GM23338 (cell line): ENCODE measurements at regions not wholly inside any gene's neighbourhood (a gene's known extent, or its start where the extent isn't known, plus 50 kb on each side); places are given as distances from the start of the nearest gene placed in this dataset.

Source experiments
- ATAC-seq: fragments of 200-7000 bp; cut with Tn5 transposase; 3 replicates; pipeline ENCODE4 v1.9.1; 2020
- DNase-seq: peaks from one replicate; pipeline ENCODE4 v3.0.0-alpha.2; 2015; ENCODE audit warnings: low spot score
- H2AFZ ChIP-seq: fragments of 200-600 bp; sonication (generic); 2 replicates; pipeline ENCODE4 v1.8.0; 2016; ENCODE audit warnings: antibody characterized with exemption, mild to moderate bottlenecking, moderate library complexity
- H3F3A ChIP-seq: fragments of 200-600 bp; sonication (generic); replicated peaks from 2 replicates; pipeline ENCODE4 v1.8.0; 2017; ENCODE audit warnings: antibody characterized with exemption, mixed run types, low read depth
- H3K27ac ChIP-seq: fragments of 200-600 bp; sonication (generic); 2 replicates; pipeline ENCODE4 v1.6.1; 2016; ENCODE audit warnings: low read depth
- H3K27me3 ChIP-seq: fragments of 200-600 bp; sonication (generic); 2 replicates; pipeline ENCODE4 v1.8.0; 2016; ENCODE audit warnings: mild to moderate bottlenecking, mixed run types, moderate library complexity; ENCODE audit not compliant: insufficient read depth
- H3K36me3 ChIP-seq: fragments of 200-600 bp; sonication (generic); 2 replicates; pipeline ENCODE4 v1.8.0; 2016; ENCODE audit warnings: mild to moderate bottlenecking; ENCODE audit not compliant: insufficient read depth
- H3K4me1 ChIP-seq: fragments of 200-600 bp; sonication (generic); 2 replicates; pipeline ENCODE4 v1.8.0; 2016; ENCODE audit warnings: mild to moderate bottlenecking, moderate library complexity; ENCODE audit not compliant: insufficient read depth
- H3K4me2 ChIP-seq: fragments of 200-600 bp; sonication (generic); 2 replicates; pipeline ENCODE4 v1.7.1; 2017; ENCODE audit warnings: mixed run types
- H3K4me3 ChIP-seq: fragments of 200-600 bp; sonication (generic); 2 replicates; pipeline ENCODE4 v1.6.1; 2016; ENCODE audit warnings: mixed run types
- H3K79me2 ChIP-seq: fragments of 200-600 bp; sonication (generic); replicated peaks from 2 replicates; pipeline ENCODE4 v1.8.0; 2017; ENCODE audit warnings: mild to moderate bottlenecking; ENCODE audit not compliant: insufficient read depth
- H3K9me2 ChIP-seq: fragments of 200-600 bp; sonication (generic); 2 replicates; pipeline ENCODE4 v1.8.0; 2017; ENCODE audit not compliant: insufficient read depth
- H4K20me1 ChIP-seq: fragments of 200-600 bp; sonication (generic); replicated peaks from 2 replicates; pipeline ENCODE4 v1.8.0; 2017; ENCODE audit warnings: mild to moderate bottlenecking; ENCODE audit not compliant: insufficient read depth
- H3K27ac Mint-ChIP-seq: 2 replicates; pipeline ENCODE4 v1.8.0; 2020; ENCODE audit warnings: inconsistent platforms, mild to moderate bottlenecking, moderate library complexity, mixed read lengths
- H3K27me3 Mint-ChIP-seq: 3 replicates; pipeline ENCODE4 v1.8.0; 2022; ENCODE audit warnings: low read depth, mild to moderate bottlenecking, moderate library complexity, mixed read lengths, inconsistent platforms; ENCODE audit not compliant: insufficient read depth, poor library complexity
- H3K36me3 Mint-ChIP-seq: 3 replicates; pipeline ENCODE4 v1.8.0; 2021; ENCODE audit warnings: low read depth, mild to moderate bottlenecking, inconsistent platforms, moderate library complexity, mixed read lengths
- H3K4me1 Mint-ChIP-seq: 3 replicates; pipeline ENCODE4 v1.8.0; 2020; ENCODE audit warnings: mild to moderate bottlenecking, inconsistent platforms, mixed read lengths
- H3K4me3 Mint-ChIP-seq: 3 replicates; pipeline ENCODE4 v1.8.0; 2021; ENCODE audit warnings: moderate library complexity, mild to moderate bottlenecking, inconsistent platforms, mixed read lengths
- H3K9me3 Mint-ChIP-seq: 3 replicates; pipeline ENCODE4 v1.8.0; 2020; ENCODE audit warnings: moderate library complexity, mild to moderate bottlenecking, inconsistent platforms, mixed read lengths
- EZH2 ChIP-seq: fragments of 200-600 bp; sonication (generic); IDR thresholded peaks from one replicate; pipeline ENCODE4 v1.8.0; 2017; ENCODE audit warnings: antibody characterized with exemption, mild to moderate bottlenecking, low read depth; ENCODE audit not compliant: unreplicated experiment
- EZH2phosphoT487 ChIP-seq: fragments of 200-600 bp; sonication (generic); IDR thresholded peaks from one replicate; pipeline ENCODE4 v1.8.1; 2018; ENCODE audit warnings: antibody characterized with exemption; ENCODE audit not compliant: unreplicated experiment
- TF ChIP-seq, protein P1 (sequence below), 2 experiments: fragments of 200-600 bp in 1 of 2; sonication (generic) in 1 of 2; conservative IDR thresholded peaks; 2 replicates each; pipeline versions ENCODE4 v1.5.1 to v1.6.1; 2016 to 2017; ENCODE audit warnings: antibody characterized with exemption in 2 of 2, low read depth in 2 of 2, mild to moderate bottlenecking in 2 of 2, moderate library complexity in 1 of 2
- TF ChIP-seq, protein P2 (sequence below): fragments of 250-450 bp; sonication (Bioruptor Pico); IDR thresholded peaks from 2 replicates; pipeline ENCODE4 v1.5.0; 2020; ENCODE audit warnings: mild to moderate bottlenecking, moderate library complexity

GRCh38 chr10:62981096-62981495 is 152.0 kb upstream of the NRBF2 start:
- Histone ChIP-seq H3K9me2 (peaks cover 25% of the 10 kb centered on the region), H3K4me2 (no peak overlapping the region), H3K4me1 (no peaks in the 10 kb centered on the region; the same call in 1 of the 2 replicates), H4K20me1 (no peaks in the 10 kb centered on the region), H3K4me3 (no peak overlapping the region), H3K36me3 (no peaks in the 10 kb centered on the region), H3K79me2 (no peaks in the 10 kb centered on the region), H3K27me3 (no peaks in the 10 kb centered on the region), H3F3A (no peaks in the 10 kb centered on the region), H2AFZ (no peak overlapping the region), H3K27ac (no peak overlapping the region)
- Mint-ChIP-seq H3K27ac (no peak overlapping the region), H3K4me3 (no peak overlapping the region), H3K9me3 (peaks cover 12% of the 10 kb centered on the region; the same call in 1 of the 3 replicates), H3K4me1 (peaks cover 16% of the 10 kb centered on the region), H3K27me3 (peaks cover 3% of the 10 kb centered on the region), H3K36me3 (no peaks in the 10 kb centered on the region)
- ATAC-seq (no peak), DNase-seq (no peak)
- TF ChIP-seq EZH2 (no peak), EZH2phosphoT487 (no peak)

- no peak for ATAC-seq
These were observed 152.4 kb upstream of the NRBF2 start for GRCh38 chr10:62980687-62981086.

More at GRCh38 chr10:62980687-62981086, 152.4 kb upstream of the NRBF2 start:
- Histone ChIP-seq H3K79me2 (no peaks in the 10 kb centered on the region), H3K27ac (no peak overlapping the region), H3F3A (no peaks in the 10 kb centered on the region), H3K4me1 (no peaks in the 10 kb centered on the region; the same call in 1 of the 2 replicates), H3K9me2 (peaks cover 25% of the 10 kb centered on the region), H3K4me3 (no peak overlapping the region), H3K27me3 (no peaks in the 10 kb centered on the region), H2AFZ (0 out of 2 replicates have a peak overlapping the region, but pooled peaks have one; percentile 16), H3K4me2 (no peak overlapping the region), H3K36me3 (no peaks in the 10 kb centered on the region), H4K20me1 (no peaks in the 10 kb centered on the region)
- TF ChIP-seq, protein P1, sequence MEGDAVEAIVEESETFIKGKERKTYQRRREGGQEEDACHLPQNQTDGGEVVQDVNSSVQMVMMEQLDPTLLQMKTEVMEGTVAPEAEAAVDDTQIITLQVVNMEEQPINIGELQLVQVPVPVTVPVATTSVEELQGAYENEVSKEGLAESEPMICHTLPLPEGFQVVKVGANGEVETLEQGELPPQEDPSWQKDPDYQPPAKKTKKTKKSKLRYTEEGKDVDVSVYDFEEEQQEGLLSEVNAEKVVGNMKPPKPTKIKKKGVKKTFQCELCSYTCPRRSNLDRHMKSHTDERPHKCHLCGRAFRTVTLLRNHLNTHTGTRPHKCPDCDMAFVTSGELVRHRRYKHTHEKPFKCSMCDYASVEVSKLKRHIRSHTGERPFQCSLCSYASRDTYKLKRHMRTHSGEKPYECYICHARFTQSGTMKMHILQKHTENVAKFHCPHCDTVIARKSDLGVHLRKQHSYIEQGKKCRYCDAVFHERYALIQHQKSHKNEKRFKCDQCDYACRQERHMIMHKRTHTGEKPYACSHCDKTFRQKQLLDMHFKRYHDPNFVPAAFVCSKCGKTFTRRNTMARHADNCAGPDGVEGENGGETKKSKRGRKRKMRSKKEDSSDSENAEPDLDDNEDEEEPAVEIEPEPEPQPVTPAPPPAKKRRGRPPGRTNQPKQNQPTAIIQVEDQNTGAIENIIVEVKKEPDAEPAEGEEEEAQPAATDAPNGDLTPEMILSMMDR (conservative IDR thresholded peaks at IDR 0.05; ENCODE audit: low read depth in 2 of 2): no peak
- TF ChIP-seq, protein P2, sequence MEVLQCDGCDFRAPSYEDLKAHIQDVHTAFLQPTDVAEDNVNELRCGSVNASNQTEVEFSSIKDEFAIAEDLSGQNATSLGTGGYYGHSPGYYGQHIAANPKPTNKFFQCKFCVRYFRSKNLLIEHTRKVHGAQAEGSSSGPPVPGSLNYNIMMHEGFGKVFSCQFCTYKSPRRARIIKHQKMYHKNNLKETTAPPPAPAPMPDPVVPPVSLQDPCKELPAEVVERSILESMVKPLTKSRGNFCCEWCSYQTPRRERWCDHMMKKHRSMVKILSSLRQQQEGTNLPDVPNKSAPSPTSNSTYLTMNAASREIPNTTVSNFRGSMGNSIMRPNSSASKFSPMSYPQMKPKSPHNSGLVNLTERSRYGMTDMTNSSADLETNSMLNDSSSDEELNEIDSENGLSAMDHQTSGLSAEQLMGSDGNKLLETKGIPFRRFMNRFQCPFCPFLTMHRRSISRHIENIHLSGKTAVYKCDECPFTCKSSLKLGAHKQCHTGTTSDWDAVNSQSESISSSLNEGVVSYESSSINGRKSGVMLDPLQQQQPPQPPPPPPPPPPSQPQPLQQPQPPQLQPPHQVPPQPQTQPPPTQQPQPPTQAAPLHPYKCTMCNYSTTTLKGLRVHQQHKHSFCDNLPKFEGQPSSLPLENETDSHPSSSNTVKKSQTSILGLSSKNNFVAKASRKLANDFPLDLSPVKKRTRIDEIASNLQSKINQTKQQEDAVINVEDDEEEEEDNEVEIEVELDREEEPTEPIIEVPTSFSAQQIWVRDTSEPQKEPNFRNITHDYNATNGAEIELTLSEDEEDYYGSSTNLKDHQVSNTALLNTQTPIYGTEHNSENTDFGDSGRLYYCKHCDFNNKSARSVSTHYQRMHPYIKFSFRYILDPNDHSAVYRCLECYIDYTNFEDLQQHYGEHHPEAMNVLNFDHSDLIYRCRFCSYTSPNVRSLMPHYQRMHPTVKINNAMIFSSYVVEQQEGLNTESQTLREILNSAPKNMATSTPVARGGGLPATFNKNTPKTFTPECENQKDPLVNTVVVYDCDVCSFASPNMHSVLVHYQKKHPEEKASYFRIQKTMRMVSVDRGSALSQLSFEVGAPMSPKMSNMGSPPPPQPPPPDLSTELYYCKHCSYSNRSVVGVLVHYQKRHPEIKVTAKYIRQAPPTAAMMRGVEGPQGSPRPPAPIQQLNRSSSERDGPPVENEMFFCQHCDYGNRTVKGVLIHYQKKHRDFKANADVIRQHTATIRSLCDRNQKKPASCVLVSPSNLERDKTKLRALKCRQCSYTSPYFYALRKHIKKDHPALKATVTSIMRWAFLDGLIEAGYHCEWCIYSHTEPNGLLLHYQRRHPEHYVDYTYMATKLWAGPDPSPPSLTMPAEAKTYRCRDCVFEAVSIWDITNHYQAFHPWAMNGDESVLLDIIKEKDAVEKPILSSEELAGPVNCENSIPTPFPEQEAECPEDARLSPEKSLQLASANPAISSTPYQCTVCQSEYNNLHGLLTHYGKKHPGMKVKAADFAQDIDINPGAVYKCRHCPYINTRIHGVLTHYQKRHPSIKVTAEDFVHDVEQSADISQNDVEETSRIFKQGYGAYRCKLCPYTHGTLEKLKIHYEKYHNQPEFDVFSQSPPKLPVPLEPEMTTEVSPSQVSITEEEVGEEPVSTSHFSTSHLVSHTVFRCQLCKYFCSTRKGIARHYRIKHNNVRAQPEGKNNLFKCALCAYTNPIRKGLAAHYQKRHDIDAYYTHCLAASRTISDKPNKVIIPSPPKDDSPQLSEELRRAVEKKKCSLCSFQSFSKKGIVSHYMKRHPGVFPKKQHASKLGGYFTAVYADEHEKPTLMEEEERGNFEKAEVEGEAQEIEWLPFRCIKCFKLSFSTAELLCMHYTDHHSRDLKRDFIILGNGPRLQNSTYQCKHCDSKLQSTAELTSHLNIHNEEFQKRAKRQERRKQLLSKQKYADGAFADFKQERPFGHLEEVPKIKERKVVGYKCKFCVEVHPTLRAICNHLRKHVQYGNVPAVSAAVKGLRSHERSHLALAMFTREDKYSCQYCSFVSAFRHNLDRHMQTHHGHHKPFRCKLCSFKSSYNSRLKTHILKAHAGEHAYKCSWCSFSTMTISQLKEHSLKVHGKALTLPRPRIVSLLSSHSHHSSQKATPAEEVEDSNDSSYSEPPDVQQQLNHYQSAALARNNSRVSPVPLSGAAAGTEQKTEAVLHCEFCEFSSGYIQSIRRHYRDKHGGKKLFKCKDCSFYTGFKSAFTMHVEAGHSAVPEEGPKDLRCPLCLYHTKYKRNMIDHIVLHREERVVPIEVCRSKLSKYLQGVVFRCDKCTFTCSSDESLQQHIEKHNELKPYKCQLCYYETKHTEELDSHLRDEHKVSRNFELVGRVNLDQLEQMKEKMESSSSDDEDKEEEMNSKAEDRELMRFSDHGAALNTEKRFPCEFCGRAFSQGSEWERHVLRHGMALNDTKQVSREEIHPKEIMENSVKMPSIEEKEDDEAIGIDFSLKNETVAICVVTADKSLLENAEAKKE: peak; percentile 16; the same call in 1 of the 2 replicates
- peak overlapping the region; percentile 59 for H3K27ac Mint-ChIP-seq
- peaks cover 13% of the 10 kb centered on the region; the same call in 2 of the 3 replicates for H3K9me3 Mint-ChIP-seq
- peaks cover 4% of the 10 kb centered on the region; the same call in 1 of the 3 replicates for H3K36me3 Mint-ChIP-seq
- peaks cover 16% of the 10 kb centered on the region for H3K4me1 Mint-ChIP-seq
- DNase-seq: no peak
- peaks cover 3% of the 10 kb centered on the region for H3K27me3 Mint-ChIP-seq
- no peak overlapping the region for H3K4me3 Mint-ChIP-seq
